Lung (tissue), 11 donors: ENCODE measurements at regions not wholly inside any gene's neighbourhood (a gene's known extent, or its start where the extent isn't known, plus 50 kb on each side); places are given as distances from the start of the nearest gene placed in this dataset.

Source experiments
- ATAC-seq: fragments of 200-7000 bp; cut with Tn5 transposase; one replicate; pipeline ENCODE4 v1.9.1; 2020; ENCODE audit warnings: moderate number of reproducible peaks; ENCODE audit not compliant: insufficient read depth, low FRiP score
- DNase-seq, 3 donors: peaks; one replicate each; pipeline ENCODE4 v3.0.0-alpha.2; 2013 to 2017
- H3K27ac ChIP-seq, 2 donors: one replicate each; pipeline ENCODE4 v1.5.1; 2013; ENCODE audit warnings: mild to moderate bottlenecking in 2 of 2, moderate library complexity in 2 of 2, control low read depth in 1 of 2, inconsistent platforms in 1 of 2, low read depth in 1 of 2, low read length in 1 of 2
- H3K27me3 ChIP-seq, 3 donors: one replicate each; pipeline ENCODE4 v1.5.1; 2013; ENCODE audit warnings: low read length in 2 of 3; ENCODE audit not compliant: control insufficient read depth in 3 of 3, insufficient read depth in 3 of 3
- H3K36me3 ChIP-seq, 4 donors: one replicate each; pipeline ENCODE4 v1.5.1; 2013; ENCODE audit warnings: low read length in 4 of 4, mild to moderate bottlenecking in 1 of 4, moderate library complexity in 1 of 4; ENCODE audit not compliant: control insufficient read depth in 4 of 4, insufficient read depth in 4 of 4
- H3K4me1 ChIP-seq, 5 donors: one replicate each; pipeline ENCODE4 v1.5.1; 2013; ENCODE audit warnings: low read length in 5 of 5, mild to moderate bottlenecking in 2 of 5, moderate library complexity in 1 of 5; ENCODE audit not compliant: control insufficient read depth in 5 of 5, insufficient read depth in 5 of 5
- H3K4me3 ChIP-seq: one replicate; pipeline ENCODE4 v1.5.1; 2013; ENCODE audit warnings: mild to moderate bottlenecking, control low read depth, moderate library complexity
- H3K9ac ChIP-seq, 2 donors: one replicate each; pipeline ENCODE4 v1.5.1; 2013; ENCODE audit warnings: low read length in 2 of 2, control low read depth in 1 of 2; ENCODE audit not compliant: insufficient read depth in 1 of 2
- H3K9me3 ChIP-seq, 4 donors: one replicate each; pipeline ENCODE4 v1.5.1; 2013; ENCODE audit warnings: low read length in 3 of 4, mild to moderate bottlenecking in 1 of 4, moderate library complexity in 1 of 4; ENCODE audit not compliant: control insufficient read depth in 4 of 4, insufficient read depth in 3 of 4
- CTCF ChIP-seq: IDR thresholded peaks from 2 replicates; pipeline ENCODE4 v1.5.1; 2012; ENCODE audit warnings: mild to moderate bottlenecking; ENCODE audit errors: control extremely low read depth, extremely low read depth
- WGBS, 2 donors: extraction: QIAGEN DNeasy Blood & Tissue Kit; methylation state at CpG; one replicate each; pipeline ENCODE4 v1.1.7; 2013; 5-methylcytosine and 5-hydroxymethylcytosine counted together
- donor health status: control.
- donor health status: control.
- donor health status: Bipolar disorder and iron deficiency.
- donor health status: healthy.
- donor health status: DM: yes; HTN: yes; CAD: no.

DNA sequence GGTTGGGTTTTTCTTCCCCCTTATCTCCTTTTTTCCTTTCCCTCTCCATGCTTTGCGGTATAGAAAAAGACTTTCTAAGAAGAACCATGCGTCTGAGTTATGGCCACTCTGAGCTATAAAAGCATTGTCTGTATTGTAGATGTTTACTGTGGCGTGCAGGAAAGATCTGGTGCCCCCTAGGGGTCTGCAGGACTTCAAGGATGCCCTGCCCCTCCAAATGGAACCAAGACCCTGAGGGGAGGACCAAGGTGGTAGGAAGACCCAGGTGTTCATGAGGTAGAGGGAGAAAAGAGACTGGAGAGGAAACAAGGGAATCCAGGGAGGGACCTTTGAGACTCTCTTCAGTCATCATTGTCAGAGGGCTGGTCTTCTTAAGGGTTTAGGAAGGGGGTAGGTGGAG is 68.8 kb downstream of the CYP26A1 start:
- H3K9me3 ChIP-seq: peaks cover 0 to 3% (median 0%) of the 10 kb centered on the region in 4 donors
- TF ChIP-seq CTCF: no peak
- no peak overlapping the region for H3K4me3 ChIP-seq
- no peaks in the 10 kb centered on the region for H3K36me3 ChIP-seq
- WGBS, 2 donors: 92 to 95% methylated on average over 3 of the region's 3 CpGs
- H3K27me3 ChIP-seq: no peaks in the 10 kb centered on the region
- no peak for ATAC-seq
- no peak overlapping the region for H3K9ac ChIP-seq
- no peaks in the 10 kb centered on the region for H3K4me1 ChIP-seq
- H3K27ac ChIP-seq: no peak overlapping the region
- DNase-seq: no peak

- no peak for ATAC-seq
- Histone ChIP-seq H3K9ac (no peak overlapping the region), H3K36me3 (no peaks in the 10 kb centered on the region), H3K27me3 (no peaks in the 10 kb centered on the region), H3K9me3 (peaks cover 0 to 3% (median 0%) of the 10 kb centered on the region in 4 donors), H3K4me1 (no peaks in the 10 kb centered on the region), H3K4me3 (no peak overlapping the region), H3K27ac (no peak overlapping the region)
- TF ChIP-seq CTCF: no peak
- no peak for DNase-seq
- WGBS, 2 donors: 46 to 76% methylated on average over 1 of the region's 1 CpG
Measured at GRCh38 chr10:93143281-93143680, 69.6 kb downstream of the CYP26A1 start.

- DNase-seq (no peak), ATAC-seq (no peak)
- Histone ChIP-seq H3K27me3 (no peaks in the 10 kb centered on the region), H3K9me3 (peaks cover 0 to 3% (median 0%) of the 10 kb centered on the region in 4 donors), H3K27ac (no peak overlapping the region), H3K4me3 (no peak overlapping the region), H3K36me3 (no peaks in the 10 kb centered on the region), H3K4me1 (no peaks in the 10 kb centered on the region), H3K9ac (no peak overlapping the region)
- TF ChIP-seq CTCF: no peak
- 88 to 91% methylated on average over 3 of the region's 3 CpGs for whole genome bisulfite sequencing, 2 donors
Measured at GRCh38 chr10:93146336-93146735, 72.6 kb downstream of the CYP26A1 start.

DNA sequence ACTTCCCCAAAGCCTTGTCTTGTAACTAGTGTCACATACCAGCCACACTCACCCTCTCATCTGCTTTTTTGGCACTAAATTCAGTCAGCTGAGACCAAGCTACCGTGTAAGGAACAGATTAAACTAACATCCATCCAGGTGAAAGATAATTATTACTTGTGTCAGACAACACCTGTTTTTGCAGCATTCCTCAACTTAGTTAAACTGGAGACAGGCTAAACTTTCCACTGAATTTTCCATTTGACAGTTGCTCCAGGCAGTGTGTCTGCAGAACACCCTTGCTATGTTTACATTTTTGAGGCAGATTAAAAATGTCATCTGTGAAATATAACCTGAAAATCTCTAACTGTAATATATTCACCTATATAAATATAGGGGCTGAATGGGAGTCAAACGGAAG is 73.6 kb downstream of the CYP26A1 start:
- DNase-seq (no peak), ATAC-seq (no peak)
- TF ChIP-seq CTCF: no peak
- no peaks in the 10 kb centered on the region for H3K4me1 ChIP-seq
- H3K36me3 ChIP-seq: no peaks in the 10 kb centered on the region
- WGBS, 2 donors: 58 to 76% methylated on average over 2 of the region's 2 CpGs
- no peaks in the 10 kb centered on the region for H3K27me3 ChIP-seq
- no peak overlapping the region for H3K9ac ChIP-seq
- H3K9me3 ChIP-seq: peaks cover 0 to 3% (median 0%) of the 10 kb centered on the region in 4 donors
- no peak overlapping the region for H3K27ac ChIP-seq
- H3K4me3 ChIP-seq: no peak overlapping the region
